ENCODE measurements at regions not wholly inside any gene's neighbourhood (a gene's known extent, or its start where the extent isn't known, plus 50 kb on each side); places are given as distances from the start of the nearest gene placed in this dataset.
A peak's percentile ranks its signal among the peaks of the same experiment; 100 is the strongest.
"Not testable (repeated sequence)": the region's sequence is repeated elsewhere in the genome, so short reads cannot be mapped to it uniquely, and the experiment has no call there.

DNA sequence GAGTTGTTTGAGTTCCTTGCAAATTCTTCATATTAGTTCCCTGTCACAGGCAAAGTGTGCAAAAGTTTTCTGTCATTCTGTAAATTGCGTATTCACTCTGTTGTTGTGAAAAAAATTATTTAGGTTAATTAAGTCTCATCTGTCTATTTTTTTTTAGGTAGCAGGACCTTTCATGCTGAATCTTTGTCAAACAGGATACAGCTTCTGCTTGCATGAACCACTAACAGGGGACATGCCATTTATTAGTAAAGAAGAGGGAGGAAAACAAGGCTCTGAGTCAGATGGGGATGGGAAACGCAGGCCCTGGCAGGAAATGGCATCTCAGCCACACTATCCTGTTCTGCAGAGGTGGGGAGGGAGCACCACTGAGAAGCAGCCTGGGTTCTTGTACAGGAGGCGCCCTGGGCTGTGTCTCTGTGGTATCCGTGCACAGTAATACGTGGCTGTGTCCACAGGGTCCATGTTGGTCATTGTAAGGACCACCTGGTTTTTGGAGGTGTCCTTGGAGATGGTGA lies 1243.8 kb downstream of the TMEM121 start:
- WGBS = 42% methylated on average over 1 of the region's 5 CpGs
- DNase-seq (ENCODE audit: low spot score) = not testable (repeated sequence)

DNA sequence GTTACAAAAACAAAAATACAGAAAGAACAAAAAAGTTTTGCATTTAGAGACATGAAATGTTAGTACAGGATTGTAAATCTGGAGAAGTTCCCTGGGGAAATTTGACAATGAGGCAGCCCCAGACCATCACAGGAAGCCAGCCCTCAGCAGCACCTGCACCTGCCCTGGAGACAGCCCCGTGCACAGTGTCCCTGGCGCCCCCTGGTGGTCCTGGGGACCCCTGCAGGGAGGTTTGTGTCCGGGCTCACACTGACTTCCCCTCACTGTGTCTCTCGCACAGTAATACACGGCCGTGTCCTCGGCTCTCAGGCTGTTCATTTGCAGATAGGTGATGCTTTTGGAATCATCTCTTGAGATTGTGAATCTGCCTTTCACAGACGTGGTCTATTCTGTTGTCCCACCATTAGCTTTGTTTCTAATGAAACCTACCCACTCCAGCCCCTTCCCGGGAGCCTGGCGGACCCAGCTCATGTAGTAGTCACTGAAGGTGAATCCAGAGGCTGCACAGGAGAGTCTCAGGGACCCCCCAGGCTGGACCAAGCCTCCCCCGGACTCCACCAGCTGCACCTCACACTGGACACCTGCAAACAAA lies 1248.6 kb downstream of the TMEM121 start:
- H3K9me3 ChIP-seq (ENCODE audit: control insufficient read depth in 4 of 4, low read length in 3 of 4); H3K36me3 ChIP-seq (ENCODE audit: control insufficient read depth in 4 of 4, insufficient read depth in 3 of 4, low read depth in 1 of 4, low read length in 3 of 4); H3K4me3 ChIP-seq (ENCODE audit: low read depth in 1 of 3, low read length in 3 of 3); H3K9ac ChIP-seq (ENCODE audit: low read depth in 1 of 2, low read length in 2 of 2); H3K27me3 ChIP-seq (ENCODE audit: control insufficient read depth in 4 of 4, insufficient read depth in 4 of 4, low read length in 3 of 4); H3K27ac ChIP-seq (ENCODE audit: low read depth in 1 of 2, low read length in 2 of 2); H3K4me1 ChIP-seq (ENCODE audit: control insufficient read depth in 4 of 4, insufficient read depth in 4 of 4, low read length in 3 of 4): not testable (repeated sequence)
- WGBS = 44% methylated on average over 11 of the region's 11 CpGs
- DNase-seq (ENCODE audit: low spot score) = peak; percentile 56
- TF ChIP-seq RAD21 (IDR thresholded peaks at IDR 0.05) = peak in 1 of 2 donors; percentile 8
- TF ChIP-seq CTCF (IDR thresholded peaks at IDR 0.05; ENCODE audit: low read depth, low read length, missing input control) = peak; percentile 23

More for the DNA sequence above, 1243.8 kb downstream of the TMEM121 start:
- not testable (repeated sequence) for H3K4me3 ChIP-seq (ENCODE audit: low read depth in 1 of 3, low read length in 3 of 3); H3K27me3 ChIP-seq (ENCODE audit: control insufficient read depth in 4 of 4, insufficient read depth in 4 of 4, low read length in 3 of 4); H3K36me3 ChIP-seq (ENCODE audit: control insufficient read depth in 4 of 4, insufficient read depth in 3 of 4, low read depth in 1 of 4, low read length in 3 of 4); H3K27ac ChIP-seq (ENCODE audit: low read depth in 1 of 2, low read length in 2 of 2); H3K9ac ChIP-seq (ENCODE audit: low read depth in 1 of 2, low read length in 2 of 2); H3K4me1 ChIP-seq (ENCODE audit: control insufficient read depth in 4 of 4, insufficient read depth in 4 of 4, low read length in 3 of 4); H3K9me3 ChIP-seq (ENCODE audit: control insufficient read depth in 4 of 4, low read length in 3 of 4)

GRCh38 chr14:106776395-106776983 lies 1250.1 kb downstream of the TMEM121 start:
- no peak overlapping the region for H3K4me3 ChIP-seq (ENCODE audit: low read depth in 1 of 3, low read length in 3 of 3)
- no peak overlapping the region for H3K27ac ChIP-seq (ENCODE audit: low read depth in 1 of 2, low read length in 2 of 2)
- 61% methylated on average over 4 of the region's 4 CpGs for WGBS
- H3K9me3 ChIP-seq (ENCODE audit: control insufficient read depth in 4 of 4, low read length in 3 of 4) = no peaks in the 10 kb centered on the region
- no peaks in the 10 kb centered on the region for H3K27me3 ChIP-seq (ENCODE audit: control insufficient read depth in 4 of 4, insufficient read depth in 4 of 4, low read length in 3 of 4)
- no peak for DNase-seq (ENCODE audit: low spot score)
- H3K9ac ChIP-seq (ENCODE audit: low read depth in 1 of 2, low read length in 2 of 2) = no peak overlapping the region
- H3K4me1 ChIP-seq (ENCODE audit: control insufficient read depth in 4 of 4, insufficient read depth in 4 of 4, low read length in 3 of 4) = no peaks in the 10 kb centered on the region
- no peak for TF ChIP-seq HNF4G (IDR thresholded peaks at IDR 0.05)
- TF ChIP-seq FOXA1 (IDR thresholded peaks at IDR 0.05) = no peak
- TF ChIP-seq FOXA2 (IDR thresholded peaks at IDR 0.05) = no peak
- TF ChIP-seq CTCF (IDR thresholded peaks at IDR 0.05; ENCODE audit: low read depth, low read length, missing input control) = no peak
- TF ChIP-seq HNF4A (conservative IDR thresholded peaks at IDR 0.05) = no peak
- no peak for TF ChIP-seq TAF1 (conservative IDR thresholded peaks at IDR 0.05)
- TF ChIP-seq EGR1 (IDR thresholded peaks at IDR 0.05; ENCODE audit: low read depth in 2 of 2) = no peak
- TF ChIP-seq MAX (IDR thresholded peaks at IDR 0.05) = no peak
- TF ChIP-seq SP1 (IDR thresholded peaks at IDR 0.05) = no peak
- no peak for TF ChIP-seq RAD21 (IDR thresholded peaks at IDR 0.05)
- no peaks in the 10 kb centered on the region for H3K36me3 ChIP-seq (ENCODE audit: control insufficient read depth in 4 of 4, insufficient read depth in 3 of 4, low read depth in 1 of 4, low read length in 3 of 4)
